ENCODE measurements at regions not wholly inside any gene's neighbourhood (a gene's known extent, or its start where the extent isn't known, plus 50 kb on each side); places are given as distances from the start of the nearest gene placed in this dataset.

DNA sequence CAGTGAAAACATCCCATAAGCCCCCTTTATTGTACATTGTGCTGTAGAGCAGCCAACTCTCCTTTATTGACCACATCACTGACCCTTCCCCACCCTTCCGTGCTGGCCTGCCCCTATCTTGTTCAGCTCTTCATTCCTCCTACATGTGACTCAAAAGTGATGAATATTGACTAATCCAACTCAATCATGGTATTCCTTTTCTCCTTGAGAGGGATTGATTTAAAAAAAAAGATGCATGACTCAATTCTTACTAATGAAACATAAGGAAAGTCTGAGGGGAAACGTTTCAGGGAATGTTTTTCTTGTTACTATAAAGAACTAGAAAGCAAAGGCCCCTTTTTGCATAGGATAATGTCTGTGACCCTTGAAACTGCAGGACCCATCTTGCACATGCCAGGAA is 125.2 kb upstream of the SOX9 start:
- TF ChIP-seq, protein P1, sequence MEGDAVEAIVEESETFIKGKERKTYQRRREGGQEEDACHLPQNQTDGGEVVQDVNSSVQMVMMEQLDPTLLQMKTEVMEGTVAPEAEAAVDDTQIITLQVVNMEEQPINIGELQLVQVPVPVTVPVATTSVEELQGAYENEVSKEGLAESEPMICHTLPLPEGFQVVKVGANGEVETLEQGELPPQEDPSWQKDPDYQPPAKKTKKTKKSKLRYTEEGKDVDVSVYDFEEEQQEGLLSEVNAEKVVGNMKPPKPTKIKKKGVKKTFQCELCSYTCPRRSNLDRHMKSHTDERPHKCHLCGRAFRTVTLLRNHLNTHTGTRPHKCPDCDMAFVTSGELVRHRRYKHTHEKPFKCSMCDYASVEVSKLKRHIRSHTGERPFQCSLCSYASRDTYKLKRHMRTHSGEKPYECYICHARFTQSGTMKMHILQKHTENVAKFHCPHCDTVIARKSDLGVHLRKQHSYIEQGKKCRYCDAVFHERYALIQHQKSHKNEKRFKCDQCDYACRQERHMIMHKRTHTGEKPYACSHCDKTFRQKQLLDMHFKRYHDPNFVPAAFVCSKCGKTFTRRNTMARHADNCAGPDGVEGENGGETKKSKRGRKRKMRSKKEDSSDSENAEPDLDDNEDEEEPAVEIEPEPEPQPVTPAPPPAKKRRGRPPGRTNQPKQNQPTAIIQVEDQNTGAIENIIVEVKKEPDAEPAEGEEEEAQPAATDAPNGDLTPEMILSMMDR (IDR thresholded peaks at IDR 0.05; ENCODE audit: low read depth, low read length), result no peak
- Histone ChIP-seq H3K4me3 (ENCODE audit: low read depth, low read length) (no peak overlapping the region), H3K27ac (ENCODE audit: low read depth, low read length) (no peak overlapping the region), H3K9me3 (ENCODE audit: control insufficient read depth, insufficient read depth, low read length) (no peaks in the 10 kb centered on the region), H3K27me3 (ENCODE audit: control insufficient read depth, insufficient read depth, low read length) (no peaks in the 10 kb centered on the region)
- ChIA-PET CTCF (no interaction called here), POLR2A (no interaction called here)
- no peak for DNase-seq (ENCODE audit: low read depth, low spot score)

DNA sequence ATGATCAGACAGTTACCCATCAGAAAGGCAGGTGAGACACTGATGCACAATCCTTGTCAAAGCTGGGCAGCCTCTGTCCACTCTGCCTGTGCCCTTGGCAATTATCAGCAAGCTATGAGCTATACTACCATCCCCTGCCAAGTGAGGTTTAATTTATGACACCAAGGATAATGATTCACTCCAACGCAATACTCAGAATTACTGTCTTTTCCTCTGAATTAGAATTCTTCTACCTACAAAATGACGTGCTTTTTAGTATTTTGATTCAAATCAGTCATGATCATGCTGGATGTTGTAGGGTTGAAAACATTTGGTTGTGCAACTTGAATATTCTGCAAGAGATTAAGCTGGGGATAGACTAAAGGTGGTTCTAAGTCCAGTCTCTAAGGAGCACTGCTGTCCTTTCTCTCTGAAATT is 116.8 kb upstream of the SOX9 start:
- CTCF ChIA-PET, result interaction anchor here (0.6 to 1.0 kb wide), 2 partner anchors 21 to 543 kb away, joined by 3 read pairs; no protein-coding TSS in a partner anchor
- POLR2A ChIA-PET, result no interaction called here
- H3K4me3 ChIP-seq (ENCODE audit: low read depth, low read length), result no peak overlapping the region

DNA sequence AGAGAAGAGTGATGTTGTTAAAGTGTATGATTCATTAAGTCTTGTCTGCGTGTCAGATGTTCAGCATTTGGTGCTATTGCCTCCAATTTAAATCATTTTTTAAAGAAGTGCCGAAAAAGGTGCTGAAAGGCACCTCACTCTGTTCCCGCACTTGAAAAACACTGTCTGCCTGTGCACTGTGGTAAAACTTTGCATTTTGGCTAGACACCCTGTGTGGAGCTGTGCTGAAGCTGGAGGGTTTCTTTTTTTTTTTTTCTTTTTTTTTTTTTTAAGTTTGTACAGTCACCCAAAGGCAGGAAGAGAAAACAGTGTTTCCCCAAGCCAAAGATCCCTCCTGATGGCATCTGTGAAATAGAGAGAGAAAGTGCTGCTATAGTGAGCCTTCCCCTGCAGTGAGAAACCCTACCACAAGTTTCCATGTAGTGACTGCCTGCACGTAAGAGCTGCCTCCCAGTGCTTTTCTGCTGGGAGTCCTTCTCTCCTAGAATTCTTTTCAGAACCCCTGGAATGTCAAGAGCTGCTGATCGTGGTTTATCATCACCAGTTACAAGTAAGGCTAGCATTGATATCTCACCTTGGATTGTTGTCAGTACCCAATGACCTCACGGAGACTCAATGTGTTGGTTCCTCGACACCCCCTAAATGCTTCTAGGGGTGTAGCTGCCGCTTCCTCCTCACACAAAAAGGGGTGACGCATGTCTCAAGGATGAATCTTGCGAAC is 116.0 kb upstream of the SOX9 start:
- TF ChIP-seq, protein P1 (IDR thresholded peaks at IDR 0.05; ENCODE audit: low read depth, low read length), result no peak
- ChIA-PET POLR2A (no interaction called here), CTCF (interaction anchor here (0.6 kb wide), 1 partner anchor 20 kb away, joined by 3 read pairs; no protein-coding TSS in a partner anchor)
- Histone ChIP-seq H3K27ac (ENCODE audit: low read depth, low read length) (no peak overlapping the region), H3K9me3 (ENCODE audit: control insufficient read depth, insufficient read depth, low read length) (no peaks in the 10 kb centered on the region), H3K4me3 (ENCODE audit: low read depth, low read length) (no peak overlapping the region), H3K27me3 (ENCODE audit: control insufficient read depth, insufficient read depth, low read length) (no peaks in the 10 kb centered on the region)
- no peak for DNase-seq (ENCODE audit: low read depth, low spot score)

More for the DNA sequence above, 116.8 kb upstream of the SOX9 start:
- TF ChIP-seq, protein P1 (IDR thresholded peaks at IDR 0.05; ENCODE audit: low read depth, low read length), result no peak
- no peaks in the 10 kb centered on the region for H3K9me3 ChIP-seq (ENCODE audit: control insufficient read depth, insufficient read depth, low read length)
- no peak for DNase-seq (ENCODE audit: low read depth, low spot score)
- no peaks in the 10 kb centered on the region for H3K27me3 ChIP-seq (ENCODE audit: control insufficient read depth, insufficient read depth, low read length)
- H3K27ac ChIP-seq (ENCODE audit: low read depth, low read length), result no peak overlapping the region

DNA sequence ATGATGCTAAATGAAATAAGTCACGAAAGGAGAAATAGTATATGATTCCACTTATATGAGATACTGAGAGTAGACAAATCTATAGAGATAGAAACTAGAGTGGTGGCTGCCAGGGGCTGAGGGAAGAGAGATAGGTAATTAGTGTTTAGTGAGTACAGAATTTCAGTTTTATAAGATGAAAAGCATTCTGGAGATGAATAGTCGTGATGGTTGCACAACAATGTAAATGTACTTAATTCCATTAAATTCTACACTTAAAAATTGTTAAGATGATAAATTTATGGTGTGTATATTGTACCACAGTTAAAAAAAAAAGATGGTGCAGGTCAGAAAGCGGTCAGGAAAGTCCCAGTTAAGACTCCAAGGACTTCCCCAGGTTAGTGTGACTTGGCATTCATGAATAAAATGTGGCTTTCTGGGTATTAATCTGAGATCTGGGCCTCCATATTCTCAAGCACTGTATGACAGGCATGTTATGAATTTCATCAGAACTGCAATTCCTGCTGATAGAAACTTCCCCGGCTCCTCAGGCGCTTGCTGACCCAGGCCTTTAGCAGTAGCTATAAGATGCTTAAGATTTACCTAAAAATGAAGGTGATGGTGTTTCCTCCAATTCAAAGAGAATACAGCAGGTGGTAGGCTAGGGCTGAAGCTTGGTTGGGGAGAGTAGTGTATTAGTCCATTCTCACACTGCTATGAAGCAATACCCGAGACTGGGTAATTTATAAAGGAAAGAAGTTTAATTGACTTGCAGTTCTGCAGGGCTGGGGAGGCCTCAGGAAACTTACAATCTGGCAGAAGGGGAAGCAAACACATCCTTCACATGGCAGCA is 115.3 kb upstream of the SOX9 start:
- H3K27me3 ChIP-seq (ENCODE audit: control insufficient read depth, insufficient read depth, low read length), result no peaks in the 10 kb centered on the region
- H3K4me3 ChIP-seq (ENCODE audit: low read depth, low read length), result no peak overlapping the region
- no peaks in the 10 kb centered on the region for H3K9me3 ChIP-seq (ENCODE audit: control insufficient read depth, insufficient read depth, low read length)
- no peak for DNase-seq (ENCODE audit: low read depth, low spot score)
- no peak overlapping the region for H3K27ac ChIP-seq (ENCODE audit: low read depth, low read length)
- ChIA-PET POLR2A (no interaction called here), CTCF (no interaction called here)
- TF ChIP-seq, protein P1 (IDR thresholded peaks at IDR 0.05; ENCODE audit: low read depth, low read length), result no peak

All from AG04450 (cell line).